Neural progenitor cell (in vitro differentiated cells): ENCODE measurements at regions not wholly inside any gene's neighbourhood (a gene's known extent, or its start where the extent isn't known, plus 50 kb on each side); places are given as distances from the start of the nearest gene placed in this dataset.

Experiments
- DNase-seq: peaks from one replicate; pipeline ENCODE4 v3.0.0-alpha.2; 2016; ENCODE audit warnings: low spot score
- H2AFZ ChIP-seq: fragments of 200-600 bp; sonication (generic); replicated peaks from 2 replicates; pipeline ENCODE4 v1.6.1; 2016; ENCODE audit warnings: antibody characterized with exemption
- H3F3A ChIP-seq: fragments of 200-600 bp; sonication (generic); 2 replicates; pipeline ENCODE4 v1.6.1; 2016; ENCODE audit warnings: antibody characterized with exemption, low read depth
- H3K27ac ChIP-seq: fragments of 200-600 bp; sonication (generic); 2 replicates; pipeline ENCODE4 v1.5.1; 2016; ENCODE audit warnings: mild to moderate bottlenecking
- H3K27me3 ChIP-seq: fragments of 200-600 bp; sonication (generic); 2 replicates; pipeline ENCODE4 v1.6.1; 2016; ENCODE audit warnings: mild to moderate bottlenecking, moderate library complexity
- H3K36me3 ChIP-seq: fragments of 200-600 bp; sonication (generic); 2 replicates; pipeline ENCODE4 v1.5.1; 2016
- H3K4me1 ChIP-seq: fragments of 200-600 bp; sonication (generic); 2 replicates; pipeline ENCODE4 v1.6.1; 2016; ENCODE audit warnings: mixed run types
- H3K4me2 ChIP-seq: fragments of 200-600 bp; sonication (generic); 2 replicates; pipeline ENCODE4 v1.6.1; 2016
- H3K4me3 ChIP-seq: fragments of 200-600 bp; sonication (generic); 2 replicates; pipeline ENCODE4 v1.5.1; 2016
- H3K79me2 ChIP-seq: fragments of 200-600 bp; sonication (generic); 2 replicates; pipeline ENCODE4 v1.6.1; 2016; ENCODE audit warnings: low read depth
- H3K9ac ChIP-seq: fragments of 200-600 bp; sonication (generic); 2 replicates; pipeline ENCODE4 v1.6.1; 2016
- H3K9me3 ChIP-seq: fragments of 200-600 bp; sonication (generic); 2 replicates; pipeline ENCODE4 v1.5.1; 2016; ENCODE audit warnings: low read depth
- H4K20me1 ChIP-seq: fragments of 200-600 bp; sonication (generic); 2 replicates; pipeline ENCODE4 v1.6.1; 2016; ENCODE audit warnings: low read depth
- H3K27ac Mint-ChIP-seq: 3 replicates; pipeline ENCODE4 v1.8.0; 2021; ENCODE audit warnings: mixed read lengths
- H3K27me3 Mint-ChIP-seq: 2 replicates; pipeline ENCODE4 v1.8.0; 2022; ENCODE audit warnings: low read depth, mild to moderate bottlenecking, inconsistent platforms, moderate library complexity, mixed read lengths; ENCODE audit not compliant: insufficient read depth
- H3K36me3 Mint-ChIP-seq: 3 replicates; pipeline ENCODE4 v1.8.0; 2021; ENCODE audit warnings: mixed read lengths
- H3K4me1 Mint-ChIP-seq: 3 replicates; pipeline ENCODE4 v1.8.0; 2021; ENCODE audit warnings: mixed read lengths
- H3K4me3 Mint-ChIP-seq: 3 replicates; pipeline ENCODE4 v1.8.0; 2021; ENCODE audit warnings: mild to moderate bottlenecking, moderate library complexity, mixed read lengths
- H3K9me3 Mint-ChIP-seq: 3 replicates; pipeline ENCODE4 v1.8.0; 2020; ENCODE audit warnings: mixed read lengths
- EZH2 ChIP-seq: fragments of 200-600 bp; sonication (generic); IDR thresholded peaks from 2 replicates; pipeline ENCODE4 v1.6.1; 2017; ENCODE audit warnings: antibody characterized with exemption, mild to moderate bottlenecking, moderate library complexity
- EZH2phosphoT487 ChIP-seq: fragments of 200-600 bp; sonication (generic); IDR thresholded peaks from 2 replicates; pipeline ENCODE4 v1.6.1; 2017; ENCODE audit warnings: antibody characterized with exemption
- TF ChIP-seq, protein P1 (sequence below): fragments of 200-600 bp; sonication (generic); IDR thresholded peaks from 2 replicates; pipeline ENCODE4 v1.5.1; 2017; ENCODE audit warnings: antibody characterized with exemption, mild to moderate bottlenecking

DNA sequence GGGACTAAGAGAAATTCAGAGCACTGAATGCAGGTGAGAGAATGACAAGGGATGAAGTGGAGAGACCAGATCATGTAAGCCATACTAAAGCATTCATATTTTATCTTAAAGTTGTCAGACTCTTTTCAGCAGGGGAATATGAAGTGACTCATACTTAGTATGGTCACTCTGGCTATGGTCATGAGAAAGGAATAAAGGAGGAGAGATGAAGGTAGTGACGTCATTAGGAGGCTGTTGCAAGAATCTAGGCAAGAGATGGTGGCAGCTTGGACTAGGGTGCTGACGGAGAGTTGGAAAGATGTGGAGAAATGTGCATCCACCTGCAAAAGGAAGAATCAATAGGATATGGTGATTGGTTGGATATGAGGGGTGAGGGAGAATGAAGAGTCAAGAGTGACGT is 203.2 kb upstream of the ACVR2A start:
- no peak overlapping the region for H2AFZ ChIP-seq
- H3K4me2 ChIP-seq = no peak overlapping the region
- H4K20me1 ChIP-seq = no peaks in the 10 kb centered on the region
- Mint-ChIP-seq H3K4me3 (no peak overlapping the region), H3K9me3 (no peaks in the 10 kb centered on the region), H3K27ac (no peak overlapping the region), H3K27me3 (peaks cover 4% of the 10 kb centered on the region), H3K36me3 (no peaks in the 10 kb centered on the region), H3K4me1 (peaks cover 8% of the 10 kb centered on the region)
- no peaks in the 10 kb centered on the region for H3K27me3 ChIP-seq
- H3K79me2 ChIP-seq = no peaks in the 10 kb centered on the region
- no peak overlapping the region for H3K4me3 ChIP-seq
- DNase-seq = no peak
- peaks cover 22% of the 10 kb centered on the region for H3K4me1 ChIP-seq
- TF ChIP-seq EZH2 = no peak
- TF ChIP-seq, protein P1, sequence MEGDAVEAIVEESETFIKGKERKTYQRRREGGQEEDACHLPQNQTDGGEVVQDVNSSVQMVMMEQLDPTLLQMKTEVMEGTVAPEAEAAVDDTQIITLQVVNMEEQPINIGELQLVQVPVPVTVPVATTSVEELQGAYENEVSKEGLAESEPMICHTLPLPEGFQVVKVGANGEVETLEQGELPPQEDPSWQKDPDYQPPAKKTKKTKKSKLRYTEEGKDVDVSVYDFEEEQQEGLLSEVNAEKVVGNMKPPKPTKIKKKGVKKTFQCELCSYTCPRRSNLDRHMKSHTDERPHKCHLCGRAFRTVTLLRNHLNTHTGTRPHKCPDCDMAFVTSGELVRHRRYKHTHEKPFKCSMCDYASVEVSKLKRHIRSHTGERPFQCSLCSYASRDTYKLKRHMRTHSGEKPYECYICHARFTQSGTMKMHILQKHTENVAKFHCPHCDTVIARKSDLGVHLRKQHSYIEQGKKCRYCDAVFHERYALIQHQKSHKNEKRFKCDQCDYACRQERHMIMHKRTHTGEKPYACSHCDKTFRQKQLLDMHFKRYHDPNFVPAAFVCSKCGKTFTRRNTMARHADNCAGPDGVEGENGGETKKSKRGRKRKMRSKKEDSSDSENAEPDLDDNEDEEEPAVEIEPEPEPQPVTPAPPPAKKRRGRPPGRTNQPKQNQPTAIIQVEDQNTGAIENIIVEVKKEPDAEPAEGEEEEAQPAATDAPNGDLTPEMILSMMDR = no peak
- TF ChIP-seq EZH2phosphoT487 = no peak
- no peak overlapping the region for H3K9ac ChIP-seq
- no peaks in the 10 kb centered on the region for H3K9me3 ChIP-seq
- H3F3A ChIP-seq = peaks cover 10% of the 10 kb centered on the region
- no peak overlapping the region for H3K27ac ChIP-seq
- H3K36me3 ChIP-seq = no peaks in the 10 kb centered on the region

DNA sequence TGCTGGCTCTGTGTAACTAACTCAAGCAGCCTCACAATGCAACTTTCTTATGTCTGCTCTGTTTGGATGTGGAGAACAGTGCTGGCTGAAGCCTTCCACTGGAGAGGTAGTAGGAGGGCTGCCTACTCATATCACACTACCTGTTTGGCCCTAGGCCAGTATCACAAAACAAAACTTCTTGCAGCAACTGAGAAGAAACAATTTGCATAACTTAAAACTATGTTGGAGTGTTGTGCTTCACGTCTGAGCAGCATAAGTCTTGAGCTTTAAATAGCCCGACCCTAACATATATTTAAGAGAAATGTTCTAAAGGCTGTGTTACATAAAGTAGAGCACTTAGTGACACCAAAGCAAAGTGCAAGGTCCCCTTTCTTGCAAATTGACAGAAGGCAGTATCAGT is 204.9 kb upstream of the ACVR2A start:
- no peaks in the 10 kb centered on the region for H3K9me3 ChIP-seq
- peaks cover 10% of the 10 kb centered on the region for H3K4me1 ChIP-seq
- no peak overlapping the region for H2AFZ ChIP-seq
- H3K27me3 ChIP-seq = no peaks in the 10 kb centered on the region
- H3K36me3 ChIP-seq = no peaks in the 10 kb centered on the region
- H3F3A ChIP-seq = no peaks in the 10 kb centered on the region
- no peak overlapping the region for H3K27ac ChIP-seq
- Mint-ChIP-seq H3K4me3 (no peak overlapping the region), H3K27me3 (peaks cover 2% of the 10 kb centered on the region), H3K9me3 (no peaks in the 10 kb centered on the region), H3K4me1 (peaks cover 3% of the 10 kb centered on the region), H3K27ac (no peak overlapping the region), H3K36me3 (no peaks in the 10 kb centered on the region)
- no peak overlapping the region for H3K4me3 ChIP-seq
- no peaks in the 10 kb centered on the region for H3K79me2 ChIP-seq
- TF ChIP-seq EZH2 (no peak), EZH2phosphoT487 (no peak)
- TF ChIP-seq, protein P1 = no peak
- no peak for DNase-seq
- H4K20me1 ChIP-seq = no peaks in the 10 kb centered on the region
- no peak overlapping the region for H3K4me2 ChIP-seq
- no peak overlapping the region for H3K9ac ChIP-seq

DNA sequence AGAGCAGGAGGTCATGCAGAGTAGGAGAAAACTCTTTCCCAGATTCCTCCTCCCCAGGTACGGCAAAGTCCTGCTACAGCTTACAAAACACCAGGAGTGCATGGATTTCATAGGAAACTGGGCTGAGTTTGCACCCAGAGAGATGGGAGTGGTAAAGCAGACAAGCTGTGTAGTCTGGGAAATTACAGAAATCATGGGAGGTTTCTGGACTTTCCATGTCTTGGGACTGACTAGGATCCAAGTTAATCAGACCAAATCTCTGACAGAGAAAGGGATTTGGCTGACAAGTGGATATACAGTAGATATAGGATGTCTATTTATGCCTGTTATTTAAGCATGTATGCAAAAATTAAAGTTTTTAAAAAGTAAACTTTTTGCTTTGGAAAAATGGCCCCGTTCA is 205.4 kb upstream of the ACVR2A start:
- H3K4me3 Mint-ChIP-seq = no peak overlapping the region
- Histone ChIP-seq H3K4me2 (no peak overlapping the region), H3F3A (no peaks in the 10 kb centered on the region), H3K4me3 (no peak overlapping the region), H3K9ac (no peak overlapping the region), H3K27ac (no peak overlapping the region), H2AFZ (no peak overlapping the region), H3K4me1 (peaks cover 8% of the 10 kb centered on the region), H3K9me3 (no peaks in the 10 kb centered on the region), H3K27me3 (no peaks in the 10 kb centered on the region), H4K20me1 (no peaks in the 10 kb centered on the region), H3K79me2 (no peaks in the 10 kb centered on the region), H3K36me3 (no peaks in the 10 kb centered on the region)
- DNase-seq = no peak
- peaks cover under 1% of the 10 kb centered on the region for H3K4me1 Mint-ChIP-seq
- no peaks in the 10 kb centered on the region for H3K9me3 Mint-ChIP-seq
- peaks cover 2% of the 10 kb centered on the region for H3K27me3 Mint-ChIP-seq
- TF ChIP-seq EZH2phosphoT487 (no peak), EZH2 (no peak)
- TF ChIP-seq, protein P1 = no peak
- H3K27ac Mint-ChIP-seq = no peak overlapping the region
- H3K36me3 Mint-ChIP-seq = no peaks in the 10 kb centered on the region
